H9 (cell line): ENCODE measurements at regions not wholly inside any gene's neighbourhood (a gene's known extent, or its start where the extent isn't known, plus 50 kb on each side); places are given as distances from the start of the nearest gene placed in this dataset.
"Not testable (repeated sequence)": the region's sequence is repeated elsewhere in the genome, so short reads cannot be mapped to it uniquely, and the experiment has no call there.

Experiments used
- DNase-seq: peaks from one replicate; pipeline ENCODE4 v3.0.0-alpha.2; 2017
- H2AFZ ChIP-seq: one replicate; pipeline ENCODE4 v1.6.1; 2013; ENCODE audit warnings: mild to moderate bottlenecking, low read length, control low read depth, moderate library complexity
- H2AK5ac ChIP-seq: 2 replicates; pipeline ENCODE4 v1.6.1; 2013; ENCODE audit warnings: low read length, control low read depth, mixed read lengths; ENCODE audit not compliant: insufficient read length
- H2BK120ac ChIP-seq: one replicate; pipeline ENCODE4 v1.6.1; 2013; ENCODE audit warnings: low read depth, mild to moderate bottlenecking, low read length, control low read depth, inconsistent platforms; ENCODE audit not compliant: poor library complexity, severe bottlenecking
- H2BK12ac ChIP-seq: 2 replicates; pipeline ENCODE4 v1.6.1; 2013; ENCODE audit warnings: low read length, control low read depth, mixed read lengths, low read depth; ENCODE audit not compliant: insufficient read length
- H2BK15ac ChIP-seq: 2 replicates; pipeline ENCODE4 v1.6.1; 2013; ENCODE audit warnings: low read depth, low read length, control low read depth
- H2BK20ac ChIP-seq: one replicate; pipeline ENCODE4 v1.6.1; 2013; ENCODE audit warnings: low read depth, mild to moderate bottlenecking, low read length, control low read depth, inconsistent platforms; ENCODE audit not compliant: poor library complexity, severe bottlenecking
- H2BK5ac ChIP-seq: 2 replicates; pipeline ENCODE4 v1.6.1; 2013; ENCODE audit warnings: low read length, control low read depth, mixed read lengths; ENCODE audit not compliant: insufficient read length
- H3K14ac ChIP-seq: 2 replicates; pipeline ENCODE4 v1.6.1; 2013; ENCODE audit warnings: low read length, control low read depth; ENCODE audit not compliant: insufficient read depth
- H3K18ac ChIP-seq: 2 replicates; pipeline ENCODE4 v1.6.1; 2013; ENCODE audit warnings: low read depth, mild to moderate bottlenecking, mixed read lengths, low read length, control low read depth; ENCODE audit not compliant: insufficient read length
- H3K23ac ChIP-seq: 2 replicates; pipeline ENCODE4 v1.6.1; 2013; ENCODE audit warnings: low read length, control low read depth, mixed read lengths, low read depth; ENCODE audit not compliant: insufficient read length
- H3K23me2 ChIP-seq: 2 replicates; pipeline ENCODE4 v1.6.1; 2013; ENCODE audit warnings: low read depth, mild to moderate bottlenecking, mixed read lengths, low read length, control low read depth; ENCODE audit not compliant: insufficient read length, poor library complexity, severe bottlenecking
- H3K27ac ChIP-seq: 2 replicates; pipeline ENCODE4 v1.5.1; 2013; ENCODE audit warnings: low read length, control low read depth, mixed read lengths, low read depth; ENCODE audit not compliant: insufficient read length
- H3K27me3 ChIP-seq: 2 replicates; pipeline ENCODE4 v1.6.1; 2013; ENCODE audit warnings: low read length, control low read depth, inconsistent platforms; ENCODE audit not compliant: insufficient read depth
- H3K4ac ChIP-seq: 2 replicates; pipeline ENCODE4 v1.6.1; 2013; ENCODE audit warnings: low read depth, mild to moderate bottlenecking, control low read depth, inconsistent platforms, low read length, moderate library complexity
- H3K4me1 ChIP-seq: 2 replicates; pipeline ENCODE4 v1.6.1; 2013; ENCODE audit warnings: low read length, control low read depth, inconsistent platforms; ENCODE audit not compliant: insufficient read depth
- H3K4me2 ChIP-seq: 2 replicates; pipeline ENCODE4 v1.6.1; 2013; ENCODE audit warnings: low read length, control low read depth, mixed read lengths; ENCODE audit not compliant: insufficient read length, insufficient read depth
- H3K56ac ChIP-seq: 2 replicates; pipeline ENCODE4 v1.6.1; 2013; ENCODE audit warnings: low read depth, mild to moderate bottlenecking, mixed read lengths, low read length, control low read depth; ENCODE audit not compliant: insufficient read length
- H3K79me1 ChIP-seq: 2 replicates; pipeline ENCODE4 v1.6.1; 2013; ENCODE audit warnings: low read depth, mild to moderate bottlenecking, moderate library complexity, low read length, control low read depth, inconsistent platforms; ENCODE audit not compliant: insufficient read depth, poor library complexity, severe bottlenecking
- H3K79me2 ChIP-seq: 2 replicates; pipeline ENCODE4 v1.6.1; 2013; ENCODE audit warnings: low read length, control low read depth, inconsistent platforms; ENCODE audit not compliant: insufficient read depth
- H3K9ac ChIP-seq: 2 replicates; pipeline ENCODE4 v1.6.1; 2013; ENCODE audit warnings: low read length, control low read depth, mixed read lengths; ENCODE audit not compliant: insufficient read length; ENCODE audit errors: extremely low read depth
- H3K9me3 ChIP-seq: one replicate; pipeline ENCODE4 v1.6.1; 2013; ENCODE audit warnings: low read depth, low read length, inconsistent platforms; ENCODE audit not compliant: control insufficient read depth
- H3T11ph ChIP-seq: one replicate; pipeline ENCODE4 v1.6.1; 2013; ENCODE audit warnings: mild to moderate bottlenecking, low read length, control low read depth, inconsistent platforms
- H4K20me1 ChIP-seq: one replicate; pipeline ENCODE4 v1.6.1; 2013; ENCODE audit not compliant: control insufficient read depth, insufficient read length, insufficient read depth
- H4K5ac ChIP-seq: 2 replicates; pipeline ENCODE4 v1.6.1; 2013; ENCODE audit warnings: low read depth, mild to moderate bottlenecking, mixed read lengths, low read length, control low read depth; ENCODE audit not compliant: insufficient read length
- H4K8ac ChIP-seq: replicated peaks from 2 replicates; pipeline ENCODE4 v1.6.1; 2013; ENCODE audit warnings: low read length, control low read depth, mixed read lengths, low read depth; ENCODE audit not compliant: insufficient read length
- H4K91ac ChIP-seq: 2 replicates; pipeline ENCODE4 v1.6.1; 2013; ENCODE audit warnings: low read depth, mild to moderate bottlenecking, moderate library complexity, mixed read lengths, low read length, control low read depth; ENCODE audit not compliant: insufficient read length
- H3K27ac Mint-ChIP-seq, 3 experiments: 2 replicates in 2 of 3; 3 replicates in 1 of 3; pipeline ENCODE4 v1.8.0; 2020 to 2021; ENCODE audit warnings: mixed read lengths in 3 of 3, mild to moderate bottlenecking in 1 of 3, moderate library complexity in 1 of 3
- H3K27me3 Mint-ChIP-seq: 2 replicates; pipeline ENCODE4 v1.8.0; 2021; ENCODE audit warnings: low read depth, mild to moderate bottlenecking, moderate library complexity, mixed read lengths
- H3K36me3 Mint-ChIP-seq, 3 experiments: 2 replicates in 2 of 3; 3 replicates in 1 of 3; pipeline ENCODE4 v1.8.0; 2020 to 2021; ENCODE audit warnings: low read depth in 3 of 3, mixed read lengths in 3 of 3; ENCODE audit not compliant: insufficient read depth in 1 of 3
- H3K4me1 Mint-ChIP-seq, 2 experiments: 2 replicates each; pipeline ENCODE4 v1.8.0; 2020; ENCODE audit warnings: mixed read lengths in 2 of 2
- H3K4me3 Mint-ChIP-seq, 2 experiments: 2 replicates in 1 of 2; 3 replicates in 1 of 2; pipeline ENCODE4 v1.8.0; 2020 to 2021; ENCODE audit warnings: mild to moderate bottlenecking in 2 of 2, mixed read lengths in 2 of 2, moderate library complexity in 1 of 2
- H3K9me3 Mint-ChIP-seq, 2 experiments: 2 replicates in 1 of 2; 3 replicates in 1 of 2; pipeline ENCODE4 v1.8.0; 2020; ENCODE audit warnings: mild to moderate bottlenecking in 2 of 2, mixed read lengths in 2 of 2, moderate library complexity in 1 of 2
- WGBS: extraction: QIAGEN DNeasy Blood & Tissue Kit; methylation state at CpG from one replicate; pipeline ENCODE4 v1.1.7; 2013; ENCODE audit warnings: missing lambda C conversion rate, low lambda C conversion rate, mixed read lengths; ENCODE audit not compliant: insufficient read length; ENCODE audit errors: extremely low coverage; 5-methylcytosine and 5-hydroxymethylcytosine counted together
- TF ChIP-seq, protein P1 (sequence below): fragments of 200-600 bp; sonication (generic); conservative IDR thresholded peaks from 3 replicates; pipeline ENCODE4 v1.8.0; 2021; ENCODE audit warnings: antibody characterized with exemption, mild to moderate bottlenecking

GRCh38 chr12:97075934-97076630, 169.0 kb downstream of the NEDD1 start:
- Histone ChIP-seq H2BK120ac (no peak overlapping the region), H3K27me3 (no peaks in the 10 kb centered on the region), H2BK20ac (no peak overlapping the region), H3K27ac (no peak overlapping the region), H3K4me1 (no peaks in the 10 kb centered on the region), H3K79me2 (no peaks in the 10 kb centered on the region), H3K9ac (no peak overlapping the region), H2BK15ac (no peak overlapping the region), H2BK5ac (no peak overlapping the region), H3K23me2 (no peaks in the 10 kb centered on the region), H2AFZ (no peak overlapping the region), H3K4me2 (no peak overlapping the region), H3K79me1 (no peaks in the 10 kb centered on the region), H3K18ac (no peak overlapping the region), H4K20me1 (no peaks in the 10 kb centered on the region), H3K9me3 (no peaks in the 10 kb centered on the region), H3K14ac (no peak overlapping the region), H3T11ph (no peak overlapping the region), H4K91ac (no peak overlapping the region), H2BK12ac (no peak overlapping the region), H2AK5ac (no peak overlapping the region), H3K23ac (no peak overlapping the region), H4K8ac (no peak overlapping the region), H4K5ac (no peak overlapping the region), H3K4ac (no peak overlapping the region), H3K56ac (no peak overlapping the region)
- no peak overlapping the region for H3K27ac Mint-ChIP-seq
- no peaks in the 10 kb centered on the region for H3K27me3 Mint-ChIP-seq
- WGBS: no CpG with 5 or more reads among the region's 6 CpGs
- H3K4me3 Mint-ChIP-seq: no peak overlapping the region
- peaks cover 15 to 16% of the 10 kb centered on the region in 2 experiments for H3K4me1 Mint-ChIP-seq
- TF ChIP-seq, protein P1, sequence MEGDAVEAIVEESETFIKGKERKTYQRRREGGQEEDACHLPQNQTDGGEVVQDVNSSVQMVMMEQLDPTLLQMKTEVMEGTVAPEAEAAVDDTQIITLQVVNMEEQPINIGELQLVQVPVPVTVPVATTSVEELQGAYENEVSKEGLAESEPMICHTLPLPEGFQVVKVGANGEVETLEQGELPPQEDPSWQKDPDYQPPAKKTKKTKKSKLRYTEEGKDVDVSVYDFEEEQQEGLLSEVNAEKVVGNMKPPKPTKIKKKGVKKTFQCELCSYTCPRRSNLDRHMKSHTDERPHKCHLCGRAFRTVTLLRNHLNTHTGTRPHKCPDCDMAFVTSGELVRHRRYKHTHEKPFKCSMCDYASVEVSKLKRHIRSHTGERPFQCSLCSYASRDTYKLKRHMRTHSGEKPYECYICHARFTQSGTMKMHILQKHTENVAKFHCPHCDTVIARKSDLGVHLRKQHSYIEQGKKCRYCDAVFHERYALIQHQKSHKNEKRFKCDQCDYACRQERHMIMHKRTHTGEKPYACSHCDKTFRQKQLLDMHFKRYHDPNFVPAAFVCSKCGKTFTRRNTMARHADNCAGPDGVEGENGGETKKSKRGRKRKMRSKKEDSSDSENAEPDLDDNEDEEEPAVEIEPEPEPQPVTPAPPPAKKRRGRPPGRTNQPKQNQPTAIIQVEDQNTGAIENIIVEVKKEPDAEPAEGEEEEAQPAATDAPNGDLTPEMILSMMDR: no peak
- no peaks in the 10 kb centered on the region for H3K36me3 Mint-ChIP-seq
- no peaks in the 10 kb centered on the region for H3K9me3 Mint-ChIP-seq
- no peak for DNase-seq

DNA sequence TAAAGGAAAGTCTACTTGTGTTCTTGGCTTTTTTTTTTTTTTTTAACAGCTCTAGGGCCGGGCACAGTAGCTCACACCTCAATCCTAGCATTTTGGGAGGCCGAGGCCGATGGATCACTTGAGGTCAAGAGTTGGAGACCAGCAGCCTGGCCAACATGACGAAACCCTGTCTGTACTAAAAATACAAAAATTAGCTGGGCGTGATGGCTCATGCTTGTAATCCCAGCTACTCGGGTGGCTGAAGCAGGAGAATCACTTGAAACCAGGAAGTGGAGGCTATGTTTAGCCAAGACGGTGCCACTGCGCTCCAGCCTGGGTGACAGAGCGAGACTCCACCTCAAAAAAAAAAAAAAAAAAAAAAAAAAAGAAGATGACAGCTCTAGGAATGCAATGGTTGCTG, 169.9 kb downstream of the NEDD1 start:
- not testable (repeated sequence) for H2AFZ ChIP-seq, H3K56ac ChIP-seq, H4K20me1 ChIP-seq, H3K27ac Mint-ChIP-seq, H4K91ac ChIP-seq, H2BK5ac ChIP-seq, H3K14ac ChIP-seq, H2BK20ac ChIP-seq, H2BK15ac ChIP-seq, H3K79me2 ChIP-seq, H4K5ac ChIP-seq, H3T11ph ChIP-seq, H3K27ac ChIP-seq, H3K9me3 ChIP-seq, H2BK120ac ChIP-seq, H3K36me3 Mint-ChIP-seq, DNase-seq, H3K79me1 ChIP-seq, H3K9ac ChIP-seq, H3K23me2 ChIP-seq, H2AK5ac ChIP-seq, H3K4ac ChIP-seq, H2BK12ac ChIP-seq, H3K4me2 ChIP-seq, H3K27me3 Mint-ChIP-seq, H4K8ac ChIP-seq, H3K4me3 Mint-ChIP-seq, H3K23ac ChIP-seq, H3K9me3 Mint-ChIP-seq, H3K4me1 ChIP-seq, H3K18ac ChIP-seq, H3K27me3 ChIP-seq
- H3K4me1 Mint-ChIP-seq: peaks cover 14 to 15% of the 10 kb centered on the region in 2 experiments
- no CpG with 5 or more reads among the region's 9 CpGs for WGBS
